H1 (cell line): ENCODE measurements at regions not wholly inside any gene's neighbourhood (a gene's known extent, or its start where the extent isn't known, plus 50 kb on each side); places are given as distances from the start of the nearest gene placed in this dataset.

Experiments used
- CTCF ChIA-PET: fragments of 300-600 bp; sonication (Branson Sonifier 250); formaldehyde crosslinking; loops from one replicate; lab custom pipeline; 2021; ENCODE audit not compliant: partially characterized antibody; lab: Charles Lee
- POLR2A ChIA-PET: fragments of 300-600 bp; sonication (Branson Sonifier 250); formaldehyde crosslinking; loops from one replicate; lab custom pipeline; 2021; ENCODE audit warnings: inconsistent platforms; ENCODE audit not compliant: partially characterized antibody; lab: Charles Lee
- DNase-seq, 2 experiments: peaks; one replicate each; pipeline versions ENCODE4 v3.0.0 to v3.0.0-alpha.2; 2010 to 2022; ENCODE audit warnings: low spot score in 2 of 2, low read depth in 1 of 2, mixed read lengths in 1 of 2
- FAIRE-seq: peaks from 2 replicates; lab custom pipeline; 2011; peaks lifted over from hg19 to GRCh38; lab: Jason Lieb, UNC
- H2AFZ ChIP-seq: 2 replicates; pipeline ENCODE4 v1.8.1; 2012; ENCODE audit warnings: low read length, inconsistent platforms
- H2AK5ac ChIP-seq: 2 replicates; pipeline ENCODE4 v1.6.1; 2013; ENCODE audit warnings: low read depth, low read length
- H2BK120ac ChIP-seq: replicated peaks from 2 replicates; pipeline ENCODE3; 2013; ENCODE audit warnings: low read depth, low read length, inconsistent platforms
- H2BK12ac ChIP-seq: 2 replicates; pipeline ENCODE4 v1.6.1; 2013; ENCODE audit warnings: low read depth, low read length
- H2BK15ac ChIP-seq: 2 replicates; pipeline ENCODE4 v1.6.1; 2013; ENCODE audit warnings: low read length
- H2BK20ac ChIP-seq: 2 replicates; pipeline ENCODE4 v1.6.1; 2013; ENCODE audit warnings: low read length
- H2BK5ac ChIP-seq: 2 replicates; pipeline ENCODE4 v1.6.1; 2013; ENCODE audit warnings: low read depth, low read length
- H3K14ac ChIP-seq: 2 replicates; pipeline ENCODE4 v1.6.1; 2013; ENCODE audit warnings: inconsistent platforms; ENCODE audit not compliant: insufficient read length
- H3K18ac ChIP-seq: 2 replicates; pipeline ENCODE4 v1.6.1; 2013; ENCODE audit warnings: low read length; ENCODE audit errors: extremely low read depth
- H3K23ac ChIP-seq: 2 replicates; pipeline ENCODE4 v1.6.1; 2013; ENCODE audit warnings: inconsistent platforms; ENCODE audit not compliant: insufficient read length
- H3K23me2 ChIP-seq: 2 replicates; pipeline ENCODE4 v1.6.1; 2013; ENCODE audit warnings: low read depth, low read length
- H3K27ac ChIP-seq: 2 replicates; pipeline ENCODE4 v1.6.1; 2011; ENCODE audit warnings: low read depth, low read length, inconsistent platforms
- H3K27me3 ChIP-seq, 4 experiments: replicated peaks in 1 of 4; 1 replicate in 1 of 4; 2 replicates in 3 of 4; pipeline versions ENCODE4 v1.6.1 to v1.8.1; 2011 to 2013; ENCODE audit warnings: low read length in 3 of 4, mild to moderate bottlenecking in 3 of 4, inconsistent platforms in 2 of 4, mixed read lengths in 2 of 4, moderate library complexity in 1 of 4; ENCODE audit not compliant: control insufficient read depth in 3 of 4, insufficient read depth in 3 of 4; ENCODE audit errors: extremely low read depth in 1 of 4
- H3K36me3 ChIP-seq, 4 experiments: 2 replicates each; pipeline versions ENCODE4 v1.6.1 to v1.8.1; 2011 to 2013; ENCODE audit warnings: mild to moderate bottlenecking in 4 of 4, low read length in 3 of 4, moderate library complexity in 2 of 4, control low read depth in 1 of 4, inconsistent platforms in 1 of 4; ENCODE audit not compliant: insufficient read depth in 4 of 4, control insufficient read depth in 2 of 4
- H3K4ac ChIP-seq: replicated peaks from 2 replicates; pipeline ENCODE3; 2013; ENCODE audit warnings: low read length, low read depth, mixed read lengths, inconsistent platforms; ENCODE audit not compliant: insufficient read length
- H3K4me1 ChIP-seq, 4 experiments: replicated peaks in 1 of 4; 1 replicate in 1 of 4; 2 replicates in 3 of 4; pipeline versions ENCODE4 v1.6.1 to v1.8.1; 2011 to 2013; ENCODE audit warnings: low read length in 3 of 4, inconsistent platforms in 2 of 4, mixed read lengths in 1 of 4; ENCODE audit not compliant: insufficient read depth in 4 of 4, control insufficient read depth in 3 of 4
- H3K4me2 ChIP-seq, 2 experiments: 2 replicates each; pipeline versions ENCODE4 v1.6.1 to v1.8.1; 2011 to 2013; ENCODE audit warnings: low read depth in 2 of 2, low read length in 2 of 2, control low read depth in 1 of 2, inconsistent platforms in 1 of 2, mild to moderate bottlenecking in 1 of 2; ENCODE audit not compliant: insufficient read depth in 1 of 2
- H3K4me3 ChIP-seq, 4 experiments: fragments of 200-600, 300-600 bp in 1 of 4; sonication (generic), shearing (Covaris generic), sonication (Bioruptor Twin) in 1 of 4; 2 replicates each; pipeline versions ENCODE4 v1.5.1 to v1.8.1; 2011 to 2016; ENCODE audit warnings: low read length in 4 of 4, low read depth in 3 of 4, control low read depth in 2 of 4, inconsistent platforms in 2 of 4, mild to moderate bottlenecking in 2 of 4, mixed read lengths in 1 of 4, moderate library complexity in 1 of 4; ENCODE audit not compliant: insufficient read depth in 2 of 4; ENCODE audit errors: extremely low read depth in 1 of 4
- H3K56ac ChIP-seq: replicated peaks from 2 replicates; pipeline ENCODE3; 2013; ENCODE audit warnings: low read depth, mild to moderate bottlenecking, mixed read lengths, low read length, inconsistent platforms; ENCODE audit not compliant: insufficient read length
- H3K79me1 ChIP-seq: 2 replicates; pipeline ENCODE4 v1.6.1; 2013; ENCODE audit warnings: low read depth, low read length, control low read depth
- H3K79me2 ChIP-seq, 2 experiments: 2 replicates each; pipeline versions ENCODE4 v1.6.1 to v1.8.1; 2012 to 2013; ENCODE audit warnings: low read length in 2 of 2, mild to moderate bottlenecking in 2 of 2, inconsistent platforms in 1 of 2; ENCODE audit not compliant: insufficient read depth in 2 of 2, control insufficient read depth in 1 of 2
- H3K9ac ChIP-seq, 4 experiments: replicated peaks in 1 of 4; 1 replicate in 1 of 4; 2 replicates in 3 of 4; pipeline versions ENCODE4 v1.6.1 to v1.8.1; 2011 to 2013; ENCODE audit warnings: low read depth in 3 of 4, low read length in 3 of 4, control low read depth in 2 of 4, mild to moderate bottlenecking in 2 of 4, moderate library complexity in 2 of 4, inconsistent platforms in 1 of 4; ENCODE audit errors: extremely low read depth in 1 of 4
- H3K9me3 ChIP-seq, 2 experiments: 2 replicates each; pipeline versions ENCODE4 v1.6.1 to v1.8.1; 2012 to 2013; ENCODE audit warnings: mild to moderate bottlenecking in 2 of 2, moderate library complexity in 2 of 2, control low read depth in 1 of 2, inconsistent platforms in 1 of 2, low read depth in 1 of 2, low read length in 1 of 2, mixed read lengths in 1 of 2; ENCODE audit not compliant: insufficient read depth in 2 of 2
- H4K20me1 ChIP-seq, 2 experiments: replicated peaks in 1 of 2; 2 replicates each; pipeline versions ENCODE3 to v1.8.1; 2011 to 2013; ENCODE audit warnings: inconsistent platforms in 2 of 2, low read length in 2 of 2, mild to moderate bottlenecking in 1 of 2; ENCODE audit not compliant: insufficient read depth in 2 of 2, control insufficient read depth in 1 of 2
- H4K5ac ChIP-seq: 2 replicates; pipeline ENCODE4 v1.6.1; 2013; ENCODE audit warnings: low read length, low read depth, mixed read lengths, inconsistent platforms; ENCODE audit not compliant: insufficient read length
- H4K8ac ChIP-seq: 2 replicates; pipeline ENCODE4 v1.8.0; 2013; ENCODE audit warnings: mild to moderate bottlenecking, moderate library complexity, low read length, inconsistent platforms; ENCODE audit not compliant: insufficient read depth; ENCODE audit errors: extremely low read depth
- H4K91ac ChIP-seq: replicated peaks from 2 replicates; pipeline ENCODE3; 2013; ENCODE audit warnings: low read length, mixed read lengths, inconsistent platforms; ENCODE audit not compliant: insufficient read length
- SIN3A ChIP-seq, 2 experiments: IDR thresholded peaks in 1 of 2; conservative IDR thresholded peaks in 1 of 2; 2 replicates each; pipeline ENCODE4 v1.6.1; 2011 to 2012; ENCODE audit warnings: low read length in 2 of 2, improper control_type of control experiment in 1 of 2, low read depth in 1 of 2, mild to moderate bottlenecking in 1 of 2
- WGBS, 2 experiments: shearing (Covaris generic) in 1 of 2; methylation state at CpG; one replicate each; pipeline versions ENCODE4 v1.1.6 to v1.1.7; 2013 to 2015; ENCODE audit warnings: low lambda C conversion rate in 2 of 2, mixed read lengths in 2 of 2, inconsistent platforms in 1 of 2, low coverage in 1 of 2, missing lambda C conversion rate in 1 of 2; ENCODE audit not compliant: insufficient replicate concordance in 2 of 2, insufficient coverage in 1 of 2, insufficient read length in 1 of 2; ENCODE audit errors: extremely low coverage in 1 of 2, missing lambda C conversion rate in 1 of 2; 5-methylcytosine and 5-hydroxymethylcytosine counted together

- H3K18ac ChIP-seq = no peak overlapping the region
- no peaks in the 10 kb centered on the region; a peak in 1 of 7 replicates for H3K4me1 ChIP-seq
- no peaks in the 10 kb centered on the region for H3K79me1 ChIP-seq
- H3K9ac ChIP-seq = no peak overlapping the region
- no peak overlapping the region for H2BK12ac ChIP-seq
- no peak overlapping the region for H3K4ac ChIP-seq
- no peak overlapping the region for H2BK15ac ChIP-seq
- no peaks in the 10 kb centered on the region for H3K9me3 ChIP-seq
- H3K23ac ChIP-seq = no peak overlapping the region
- ChIA-PET CTCF (no interaction called here), POLR2A (no interaction called here)
- H2AK5ac ChIP-seq = no peak overlapping the region
- no peak overlapping the region for H4K91ac ChIP-seq
- peaks cover 8 to 63% (median 27%) of the 10 kb centered on the region in 4 experiments for H3K27me3 ChIP-seq
- H3K4me2 ChIP-seq = no peak overlapping the region
- DNase-seq (no peak), FAIRE-seq (no peak)
- H4K5ac ChIP-seq = no peak overlapping the region
- peaks cover 2 to 3% of the 10 kb centered on the region in 2 experiments for H4K20me1 ChIP-seq
- H2AFZ ChIP-seq = no peak overlapping the region
- H3K14ac ChIP-seq = no peak overlapping the region
- no peak overlapping the region for H3K4me3 ChIP-seq
- no peaks in the 10 kb centered on the region for H3K79me2 ChIP-seq
- H3K36me3 ChIP-seq = no peaks in the 10 kb centered on the region
- H2BK5ac ChIP-seq = no peak overlapping the region
- no peak overlapping the region for H2BK20ac ChIP-seq
- no peak overlapping the region for H2BK120ac ChIP-seq
- H3K56ac ChIP-seq = no peak overlapping the region
- no peak for TF ChIP-seq SIN3A (conservative IDR thresholded peaks at IDR 0.05 in 1 of 2, IDR thresholded peaks at IDR 0.05 in 1 of 2; ENCODE audit: low read depth in 1 of 2, low read length in 2 of 2)
- no peaks in the 10 kb centered on the region for H3K23me2 ChIP-seq
- WGBS, 2 experiments = 71% methylated on average over 4 of the region's 4 CpGs; no CpG with 5 or more reads in 1 of the 2 experiments
- no peak overlapping the region for H4K8ac ChIP-seq
- no peak overlapping the region for H3K27ac ChIP-seq
Observed at GRCh38 chr19:27751044-27751391, 1461.9 kb downstream of the UQCRFS1 start.
